C4-2B (cell line): ENCODE measurements at regions not wholly inside any gene's neighbourhood (a gene's known extent, or its start where the extent isn't known, plus 50 kb on each side); places are given as distances from the start of the nearest gene placed in this dataset.

Experiments used
- H3K27ac ChIP-seq: fragments of 450-650 bp; 2 replicates; pipeline ENCODE4 v1.5.1; 2017
- CTCF ChIP-seq: fragments of 450-650 bp; conservative IDR thresholded peaks from 2 replicates; pipeline ENCODE4 v1.5.1; 2017; ENCODE audit warnings: mild to moderate bottlenecking
- ZFX ChIP-seq: fragments of 450-650 bp; IDR thresholded peaks from 2 replicates; pipeline ENCODE4 v1.6.1; 2017

GRCh38 chr7:25844102-25844870 is 307.7 kb upstream of the NFE2L3 start:
- TF ChIP-seq ZFX (no peak), CTCF (no peak)

GRCh38 chr7:25845464-25845863 is 306.5 kb upstream of the NFE2L3 start:
- TF ChIP-seq CTCF, result no peak
- no peak for TF ChIP-seq ZFX
- no peak overlapping the region for H3K27ac ChIP-seq

More at GRCh38 chr7:25844102-25844870, 307.7 kb upstream of the NFE2L3 start:
- H3K27ac ChIP-seq, result no peak overlapping the region

GRCh38 chr7:25846722-25847121 is 305.3 kb upstream of the NFE2L3 start:
- TF ChIP-seq CTCF, result no peak
- TF ChIP-seq ZFX, result no peak
- no peak overlapping the region for H3K27ac ChIP-seq

GRCh38 chr7:25847336-25848070 is 304.5 kb upstream of the NFE2L3 start:
- H3K27ac ChIP-seq, result peak overlapping the region; percentile 9; the same call in 1 of the 2 replicates
- no peak for TF ChIP-seq CTCF

- H3K27ac ChIP-seq, result no peak overlapping the region
- TF ChIP-seq ZFX (no peak), CTCF (no peak)
These were observed 302.4 kb upstream of the NFE2L3 start for GRCh38 chr7:25849500-25850184.

GRCh38 chr7:25850216-25850615 is 301.8 kb upstream of the NFE2L3 start:
- no peak for TF ChIP-seq ZFX
- TF ChIP-seq CTCF, result no peak
- no peak overlapping the region for H3K27ac ChIP-seq

GRCh38 chr7:25850735-25851134 is 301.3 kb upstream of the NFE2L3 start:
- no peak for TF ChIP-seq ZFX
- no peak for TF ChIP-seq CTCF
- H3K27ac ChIP-seq, result peak overlapping the region; percentile 19; the same call in 1 of the 2 replicates
